ENCODE measurements at regions not wholly inside any gene's neighbourhood (a gene's known extent, or its start where the extent isn't known, plus 50 kb on each side); places are given as distances from the start of the nearest gene placed in this dataset.

GRCh38 chrX:39406799-39407198 is 605.5 kb downstream of the MID1IP1 start:
- no peak overlapping the region for H3K4me3 ChIP-seq (ENCODE audit: low read depth, low read length)
- TF ChIP-seq, protein P1, sequence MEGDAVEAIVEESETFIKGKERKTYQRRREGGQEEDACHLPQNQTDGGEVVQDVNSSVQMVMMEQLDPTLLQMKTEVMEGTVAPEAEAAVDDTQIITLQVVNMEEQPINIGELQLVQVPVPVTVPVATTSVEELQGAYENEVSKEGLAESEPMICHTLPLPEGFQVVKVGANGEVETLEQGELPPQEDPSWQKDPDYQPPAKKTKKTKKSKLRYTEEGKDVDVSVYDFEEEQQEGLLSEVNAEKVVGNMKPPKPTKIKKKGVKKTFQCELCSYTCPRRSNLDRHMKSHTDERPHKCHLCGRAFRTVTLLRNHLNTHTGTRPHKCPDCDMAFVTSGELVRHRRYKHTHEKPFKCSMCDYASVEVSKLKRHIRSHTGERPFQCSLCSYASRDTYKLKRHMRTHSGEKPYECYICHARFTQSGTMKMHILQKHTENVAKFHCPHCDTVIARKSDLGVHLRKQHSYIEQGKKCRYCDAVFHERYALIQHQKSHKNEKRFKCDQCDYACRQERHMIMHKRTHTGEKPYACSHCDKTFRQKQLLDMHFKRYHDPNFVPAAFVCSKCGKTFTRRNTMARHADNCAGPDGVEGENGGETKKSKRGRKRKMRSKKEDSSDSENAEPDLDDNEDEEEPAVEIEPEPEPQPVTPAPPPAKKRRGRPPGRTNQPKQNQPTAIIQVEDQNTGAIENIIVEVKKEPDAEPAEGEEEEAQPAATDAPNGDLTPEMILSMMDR (IDR thresholded peaks at IDR 0.05; ENCODE audit: low read depth, low read length): no peak
- in situ Hi-C loops (cut with HindIII; ENCODE audit: low sequenced_read_pairs): no loop called here

GRCh38 chrX:39409246-39409917 is 608.1 kb downstream of the MID1IP1 start:
- in situ Hi-C loops (cut with HindIII; ENCODE audit: low sequenced_read_pairs): no loop called here

More at GRCh38 chrX:39406799-39407198, 605.5 kb downstream of the MID1IP1 start:
- no peak for DNase-seq (ENCODE audit: low read depth, low spot score)

DNA sequence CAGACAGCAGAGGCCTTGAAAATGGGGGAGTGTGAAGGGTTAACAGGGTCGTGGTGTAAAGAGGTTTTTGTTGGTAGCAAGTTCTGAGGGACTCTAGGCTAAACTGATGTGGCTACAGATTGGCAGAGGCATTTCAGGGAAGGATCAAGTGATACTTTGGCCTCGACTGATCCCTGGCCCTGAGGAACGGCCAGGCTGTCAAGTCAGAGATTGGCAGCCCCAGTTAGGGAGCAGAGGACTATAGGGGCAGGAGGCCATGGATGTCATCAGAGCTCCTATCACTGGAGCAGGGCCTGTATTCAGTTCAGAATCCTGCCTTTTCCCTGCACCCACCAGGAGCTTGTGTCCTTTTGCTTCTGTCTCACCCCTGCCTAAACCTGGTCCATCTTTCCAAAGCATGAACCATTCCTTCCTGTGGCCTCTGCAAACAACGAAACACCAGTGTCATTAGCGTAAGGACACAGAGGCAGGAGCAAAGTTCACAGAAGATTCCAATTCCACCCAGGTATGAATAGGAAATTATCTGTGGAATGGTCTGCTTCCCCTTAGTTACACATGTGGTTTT is 613.1 kb downstream of the MID1IP1 start:
- in situ Hi-C loops (cut with HindIII; ENCODE audit: low sequenced_read_pairs): no loop called here
- TF ChIP-seq, protein P1 (IDR thresholded peaks at IDR 0.05; ENCODE audit: low read depth, low read length): no peak
- no peak overlapping the region for H3K4me3 ChIP-seq (ENCODE audit: low read depth, low read length)
- DNase-seq (ENCODE audit: low read depth, low spot score): no peak

More at GRCh38 chrX:39409246-39409917, 608.1 kb downstream of the MID1IP1 start:
- no peak overlapping the region for H3K4me3 ChIP-seq (ENCODE audit: low read depth, low read length)
- no peak for DNase-seq (ENCODE audit: low read depth, low spot score)
- TF ChIP-seq, protein P1 (IDR thresholded peaks at IDR 0.05; ENCODE audit: low read depth, low read length): no peak

DNA sequence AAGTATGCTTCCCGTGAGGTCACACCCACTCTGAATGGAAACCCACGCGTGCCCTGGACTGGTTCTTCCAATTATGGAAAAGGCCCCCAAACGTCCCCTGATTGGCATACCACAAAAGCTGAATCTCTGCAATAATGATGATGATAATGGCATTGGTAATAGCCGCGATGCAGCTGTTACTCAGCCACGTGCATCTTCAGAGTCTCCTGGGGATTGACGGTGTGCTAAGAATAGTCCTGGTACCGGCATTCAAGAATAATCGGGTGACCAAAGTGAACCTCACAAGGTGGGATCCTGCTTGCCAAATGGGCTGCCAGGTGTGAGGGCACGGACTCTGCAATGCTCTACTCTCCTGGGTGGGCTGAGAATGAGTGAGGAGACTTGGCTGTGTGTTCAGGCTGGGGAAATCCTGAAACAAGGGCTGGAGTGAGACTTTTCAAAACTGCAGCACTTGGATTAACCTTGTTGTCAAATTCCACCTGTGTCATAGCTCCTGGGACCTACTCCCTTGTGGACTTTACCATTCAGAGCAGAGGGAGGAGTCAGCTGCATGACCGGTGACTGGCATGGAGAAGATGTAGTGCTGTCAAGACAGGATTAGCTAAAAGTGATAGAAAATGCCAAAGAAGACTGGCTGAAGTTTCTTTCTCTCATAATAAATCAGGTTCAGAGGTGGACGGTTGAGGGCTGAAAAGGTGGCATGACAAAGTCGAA is 615.4 kb downstream of the MID1IP1 start:
- TF ChIP-seq, protein P1 (IDR thresholded peaks at IDR 0.05; ENCODE audit: low read depth, low read length): no peak
- in situ Hi-C loops (cut with HindIII; ENCODE audit: low sequenced_read_pairs): no loop called here
- no peak for DNase-seq (ENCODE audit: low read depth, low spot score)
- H3K4me3 ChIP-seq (ENCODE audit: low read depth, low read length): no peak overlapping the region

DNA sequence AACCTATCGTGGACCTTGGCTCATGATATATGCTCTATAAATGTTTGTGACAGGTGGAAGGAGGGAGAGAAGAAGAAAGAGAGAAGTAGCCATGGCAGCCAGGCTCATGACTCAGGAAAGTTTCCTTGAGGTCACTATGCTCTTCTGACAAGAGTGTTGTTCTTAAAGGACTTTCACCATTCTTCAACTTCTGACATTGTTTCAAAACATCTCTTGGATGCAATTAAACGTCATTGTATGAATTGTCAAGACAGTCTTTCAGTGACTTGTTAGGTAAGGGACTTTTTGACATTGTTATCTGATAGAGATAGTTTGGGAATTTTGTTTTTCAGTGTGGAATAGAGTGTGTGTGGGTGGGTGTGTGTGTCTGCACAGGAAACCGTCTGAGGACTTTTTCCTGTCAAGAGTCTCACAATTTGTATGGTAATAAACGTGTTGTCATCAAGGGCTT is 617.0 kb downstream of the MID1IP1 start:
- no peak for DNase-seq (ENCODE audit: low read depth, low spot score)
- no peak overlapping the region for H3K4me3 ChIP-seq (ENCODE audit: low read depth, low read length)
- TF ChIP-seq, protein P1 (IDR thresholded peaks at IDR 0.05; ENCODE audit: low read depth, low read length): no peak
- in situ Hi-C loops (cut with HindIII; ENCODE audit: low sequenced_read_pairs): no loop called here

GRCh38 chrX:39418731-39419638 is 617.7 kb downstream of the MID1IP1 start:
- H3K4me3 ChIP-seq (ENCODE audit: low read depth, low read length): no peak overlapping the region
- DNase-seq (ENCODE audit: low read depth, low spot score): no peak
- in situ Hi-C loops (cut with HindIII; ENCODE audit: low sequenced_read_pairs): no loop called here
- TF ChIP-seq, protein P1 (IDR thresholded peaks at IDR 0.05; ENCODE audit: low read depth, low read length): no peak
